Right lobe of liver (tissue), 6 donors: ENCODE measurements at regions not wholly inside any gene's neighbourhood (a gene's known extent, or its start where the extent isn't known, plus 50 kb on each side); places are given as distances from the start of the nearest gene placed in this dataset.

Experiments used
- ATAC-seq, 4 donors: fragments of 200-7000 bp; cut with Tn5 transposase; one replicate each; pipeline ENCODE4 v1.9.1; 2020; ENCODE audit warnings: mild to moderate bottlenecking in 4 of 4, moderate library complexity in 4 of 4
- DNase-seq, 3 donors: peaks; one replicate each; pipeline ENCODE4 v3.0.0-alpha.2; 2020
- H3K27ac ChIP-seq, 3 donors: fragments of 200-600 bp; one replicate each; pipeline ENCODE4 v1.8.0; 2022
- H3K27me3 ChIP-seq, 2 donors: fragments of 200-600 bp; one replicate each; pipeline ENCODE4 v1.8.0; 2022
- H3K36me3 ChIP-seq, 4 donors: fragments of 200-600 bp; sonication (generic) in 1 of 4; one replicate each; pipeline versions ENCODE4 v1.5.1 to v1.8.0; 2017 to 2022; ENCODE audit warnings: control low read depth in 1 of 4
- H3K4me1 ChIP-seq, 4 donors: fragments of 200-600 bp; sonication (generic) in 1 of 4; one replicate each; pipeline versions ENCODE4 v1.5.1 to v1.8.0; 2017 to 2022; ENCODE audit warnings: control low read depth in 1 of 4
- H3K4me3 ChIP-seq, 3 donors: fragments of 200-600 bp; one replicate each; pipeline ENCODE4 v1.8.0; 2022
- H3K9me3 ChIP-seq, 4 donors: fragments of 200-600 bp; sonication (generic) in 1 of 4; one replicate each; pipeline versions ENCODE4 v1.5.1 to v1.8.0; 2017 to 2022; ENCODE audit warnings: control low read depth in 1 of 4
- CTCF ChIP-seq, 4 donors: fragments of 200-600 bp in 3 of 4; fragments of 450-650 bp in 1 of 4; IDR thresholded peaks; one replicate each; pipeline versions ENCODE4 v1.5.1 to v1.8.0; 2016 to 2022; ENCODE audit warnings: antibody characterized with exemption in 4 of 4, mild to moderate bottlenecking in 2 of 4
- POLR2A ChIP-seq: fragments of 450-650 bp; IDR thresholded peaks from one replicate; pipeline ENCODE4 v1.6.1; 2017; ENCODE audit warnings: antibody characterized with exemption, mild to moderate bottlenecking
- WGBS: methylation state at CpG from one replicate; pipeline ENCODE4 v1.1.6; 2018; ENCODE audit warnings: low coverage, low lambda C conversion rate; ENCODE audit not compliant: insufficient coverage; ENCODE audit errors: missing lambda C conversion rate; 5-methylcytosine and 5-hydroxymethylcytosine counted together
- intact Hi-C, 2 donors: fragments of 100-400 bp; cut with DNase I; formaldehyde crosslinking; loops; one replicate each; pipeline versions ENCODE4 v1.11.2 to v1.14.1; 2022
- donor health status: DM: no; HTN: yes; CAD: no.
- donor health status: DM: no; HTN: no; CAD: no.
- donor health status: DM: no; HTN: no; CAD: no.
- donor health status: DM: no; HTN: yes; CAD: no.
- donor health status: DM: no; HTN: yes; CAD: no.

DNA sequence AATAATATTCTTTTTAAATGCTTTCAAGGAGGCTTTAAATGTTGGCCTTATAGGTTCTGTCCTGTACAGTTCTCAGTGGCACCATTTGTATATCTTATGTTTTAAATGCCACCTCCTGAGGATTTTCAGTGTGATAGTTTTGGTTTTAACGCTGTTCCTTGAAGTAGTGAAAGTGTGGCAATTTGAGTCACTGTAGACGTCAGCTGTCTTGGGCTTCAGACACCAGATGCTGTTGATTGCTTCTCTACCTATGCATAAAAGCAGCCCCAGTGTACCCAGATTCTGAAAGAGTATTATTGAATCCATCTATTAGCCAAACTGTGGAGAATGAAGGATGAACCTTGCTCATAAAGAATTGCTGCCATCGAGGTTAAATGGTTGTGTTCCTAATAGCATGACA, 316.8 kb upstream of the GBE1 start:
- intact Hi-C loops = no loop called here
- Histone ChIP-seq H3K36me3 (no peaks in the 10 kb centered on the region), H3K4me1 (no peaks in the 10 kb centered on the region), H3K27ac (no peak overlapping the region), H3K9me3 (no peaks in the 10 kb centered on the region), H3K4me3 (no peak overlapping the region), H3K27me3 (no peaks in the 10 kb centered on the region)
- 57% methylated on average over 3 of the region's 3 CpGs for WGBS
- TF ChIP-seq POLR2A (no peak), CTCF (IDR thresholded peaks at IDR 0.05) (no peak)
- DNase-seq = no peak
- no peak for ATAC-seq

- ATAC-seq = no peak
- intact Hi-C loops = no loop called here
- Histone ChIP-seq H3K27ac (no peak overlapping the region), H3K4me3 (no peak overlapping the region), H3K4me1 (no peaks in the 10 kb centered on the region), H3K9me3 (no peaks in the 10 kb centered on the region), H3K36me3 (no peaks in the 10 kb centered on the region), H3K27me3 (no peaks in the 10 kb centered on the region)
- WGBS = 55% methylated on average over 6 of the region's 7 CpGs
- no peak for DNase-seq
- no peak for TF ChIP-seq POLR2A
- no peak for TF ChIP-seq CTCF (IDR thresholded peaks at IDR 0.05)
Measured at GRCh38 chr3:82067420-82067819, 306.0 kb upstream of the GBE1 start.

DNA sequence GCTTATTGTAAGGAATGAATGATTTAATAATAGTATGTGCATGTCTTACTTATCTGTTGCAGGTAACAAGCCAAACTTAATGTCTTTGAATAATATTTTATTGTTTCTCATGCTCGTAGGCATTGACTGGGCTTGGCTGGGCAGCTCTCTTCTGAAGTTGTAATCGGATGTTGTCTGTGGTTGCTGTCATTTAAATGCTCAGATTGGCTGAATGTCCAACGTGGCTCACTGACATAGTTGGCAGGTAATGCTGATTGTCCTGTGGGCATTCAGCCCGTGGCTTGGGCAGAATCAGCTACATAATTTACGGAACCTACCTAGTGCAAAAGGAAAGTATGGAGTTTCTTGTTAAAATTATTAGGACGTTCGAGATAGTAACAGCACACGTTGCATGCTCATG, 297.4 kb upstream of the GBE1 start:
- no peak overlapping the region for H3K27ac ChIP-seq
- no peak for TF ChIP-seq POLR2A
- TF ChIP-seq CTCF (IDR thresholded peaks at IDR 0.05) = no peak
- H3K36me3 ChIP-seq = no peaks in the 10 kb centered on the region
- 79% methylated on average over 8 of the region's 8 CpGs for WGBS
- DNase-seq (no peak), ATAC-seq (no peak)
- H3K27me3 ChIP-seq = no peaks in the 10 kb centered on the region
- H3K4me3 ChIP-seq = no peak overlapping the region
- H3K4me1 ChIP-seq = no peaks in the 10 kb centered on the region
- H3K9me3 ChIP-seq = no peaks in the 10 kb centered on the region
- intact Hi-C loops = no loop called here

DNA sequence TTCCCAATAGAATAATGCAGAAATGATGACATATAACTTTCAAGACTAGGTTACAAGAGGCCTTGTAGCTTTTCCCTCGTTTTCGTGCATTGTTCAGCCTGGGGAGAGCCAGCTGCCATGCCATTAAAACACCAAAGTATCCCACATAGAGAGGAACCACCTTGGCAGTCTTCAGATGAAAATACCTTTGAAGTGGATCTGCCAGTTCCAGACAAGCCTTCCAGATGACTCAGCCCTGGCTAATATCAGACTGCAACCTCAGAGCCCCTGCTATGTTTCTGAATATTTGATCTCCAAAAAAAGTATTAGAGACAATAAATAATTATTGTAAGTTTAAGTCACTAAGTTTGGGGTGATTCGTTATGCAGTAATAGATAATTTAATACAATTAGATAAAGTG, 294.3 kb upstream of the GBE1 start:
- intact Hi-C loops = no loop called here
- H3K4me3 ChIP-seq = no peak overlapping the region
- H3K36me3 ChIP-seq = no peaks in the 10 kb centered on the region
- DNase-seq = no peak
- WGBS = 64% methylated on average over 3 of the region's 3 CpGs
- no peaks in the 10 kb centered on the region for H3K9me3 ChIP-seq
- no peaks in the 10 kb centered on the region for H3K27me3 ChIP-seq
- ATAC-seq = no peak
- TF ChIP-seq POLR2A (no peak), CTCF (IDR thresholded peaks at IDR 0.05) (no peak)
- no peaks in the 10 kb centered on the region for H3K4me1 ChIP-seq
- no peak overlapping the region for H3K27ac ChIP-seq

DNA sequence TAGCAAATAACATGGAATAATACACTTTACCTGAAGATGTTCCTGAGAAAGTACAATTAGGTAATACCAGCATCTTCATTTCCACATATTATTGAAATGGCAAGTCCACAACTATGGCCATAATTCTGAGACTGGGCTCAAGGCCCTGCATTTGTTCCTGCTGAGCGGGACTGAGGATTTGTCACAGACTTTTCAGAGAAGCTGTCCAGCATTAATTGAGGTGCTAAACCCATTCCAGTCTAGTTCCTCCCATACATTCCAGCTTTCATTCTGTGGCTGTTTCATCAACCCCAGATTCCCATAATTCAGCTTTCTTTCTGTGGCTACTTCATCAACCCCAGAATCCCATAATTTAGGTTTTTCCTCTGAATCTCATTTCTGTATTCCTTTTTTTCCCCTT, 293.4 kb upstream of the GBE1 start:
- no peaks in the 10 kb centered on the region for H3K4me1 ChIP-seq
- no peak overlapping the region for H3K4me3 ChIP-seq
- no peaks in the 10 kb centered on the region for H3K36me3 ChIP-seq
- DNase-seq = no peak
- 63% methylated on average over 1 of the region's 1 CpG for WGBS
- no peaks in the 10 kb centered on the region for H3K27me3 ChIP-seq
- intact Hi-C loops = no loop called here
- H3K9me3 ChIP-seq = no peaks in the 10 kb centered on the region
- no peak overlapping the region for H3K27ac ChIP-seq
- no peak for TF ChIP-seq CTCF (IDR thresholded peaks at IDR 0.05)
- no peak for TF ChIP-seq POLR2A
- no peak for ATAC-seq
